B cell (primary cell): ENCODE measurements at regions not wholly inside any gene's neighbourhood (a gene's known extent, or its start where the extent isn't known, plus 50 kb on each side); places are given as distances from the start of the nearest gene placed in this dataset.

Experiments used
- EZH2 ChIP-seq: IDR thresholded peaks from 2 replicates; pipeline ENCODE4 v1.6.1; 2012; ENCODE audit warnings: borderline replicate concordance, low read depth, mild to moderate bottlenecking, moderate library complexity, low read length; ENCODE audit not compliant: insufficient read depth, poor library complexity, severe bottlenecking
- TF ChIP-seq, protein P1 (sequence below): fragments of 200-600 bp; IDR thresholded peaks from one replicate; pipeline ENCODE4 v1.8.0; 2022; ENCODE audit warnings: antibody characterized with exemption, mild to moderate bottlenecking

DNA sequence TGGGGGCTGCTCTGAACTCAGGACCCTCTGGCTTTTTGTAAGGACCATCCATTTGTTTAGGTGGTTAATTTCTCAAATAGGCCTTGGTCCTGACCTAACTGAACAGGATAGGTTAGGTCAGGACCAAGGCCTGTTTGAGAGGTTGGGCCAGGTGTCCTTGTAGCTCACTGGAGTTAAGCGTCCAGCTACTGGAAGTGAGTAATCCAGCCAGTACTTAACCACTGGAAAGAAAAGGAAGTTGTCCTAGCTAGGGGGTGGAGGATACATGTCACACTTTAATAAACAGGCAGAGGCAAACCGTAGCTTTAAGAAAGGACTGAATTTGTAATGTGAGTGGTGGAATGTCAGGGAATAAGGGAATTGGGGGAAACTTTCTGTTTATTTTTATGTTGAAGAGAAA, 96.0 kb downstream of the GPR85 start:
- TF ChIP-seq, protein P1, sequence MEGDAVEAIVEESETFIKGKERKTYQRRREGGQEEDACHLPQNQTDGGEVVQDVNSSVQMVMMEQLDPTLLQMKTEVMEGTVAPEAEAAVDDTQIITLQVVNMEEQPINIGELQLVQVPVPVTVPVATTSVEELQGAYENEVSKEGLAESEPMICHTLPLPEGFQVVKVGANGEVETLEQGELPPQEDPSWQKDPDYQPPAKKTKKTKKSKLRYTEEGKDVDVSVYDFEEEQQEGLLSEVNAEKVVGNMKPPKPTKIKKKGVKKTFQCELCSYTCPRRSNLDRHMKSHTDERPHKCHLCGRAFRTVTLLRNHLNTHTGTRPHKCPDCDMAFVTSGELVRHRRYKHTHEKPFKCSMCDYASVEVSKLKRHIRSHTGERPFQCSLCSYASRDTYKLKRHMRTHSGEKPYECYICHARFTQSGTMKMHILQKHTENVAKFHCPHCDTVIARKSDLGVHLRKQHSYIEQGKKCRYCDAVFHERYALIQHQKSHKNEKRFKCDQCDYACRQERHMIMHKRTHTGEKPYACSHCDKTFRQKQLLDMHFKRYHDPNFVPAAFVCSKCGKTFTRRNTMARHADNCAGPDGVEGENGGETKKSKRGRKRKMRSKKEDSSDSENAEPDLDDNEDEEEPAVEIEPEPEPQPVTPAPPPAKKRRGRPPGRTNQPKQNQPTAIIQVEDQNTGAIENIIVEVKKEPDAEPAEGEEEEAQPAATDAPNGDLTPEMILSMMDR: no peak
- TF ChIP-seq EZH2: no peak
